ENCODE measurements at regions not wholly inside any gene's neighbourhood (a gene's known extent, or its start where the extent isn't known, plus 50 kb on each side); places are given as distances from the start of the nearest gene placed in this dataset.
"Not testable (repeated sequence)": the region's sequence is repeated elsewhere in the genome, so short reads cannot be mapped to it uniquely, and the experiment has no call there.

- Mint-ChIP-seq H3K27ac (no peak overlapping the region), H3K27me3 (peaks cover 32% of the 10 kb centered on the region), H3K9me3 (ENCODE audit: insufficient read depth) (no peaks in the 10 kb centered on the region), H3K4me3 (no peak overlapping the region), H3K4me1 (no peaks in the 10 kb centered on the region)
- Histone ChIP-seq H4K20me1 (ENCODE audit: control insufficient read depth, insufficient read depth, low read length, poor library complexity, severe bottlenecking) (no peaks in the 10 kb centered on the region), H3K4me3 (ENCODE audit: control extremely low read depth in 1 of 5, extremely low read depth in 1 of 5, insufficient read depth in 1 of 5, low read depth in 2 of 5, low read length in 4 of 5) (no peak overlapping the region), H3K4me2 (replicated peaks; ENCODE audit: low read depth, low read length, poor library complexity, severe bottlenecking) (no peak overlapping the region), H3K9me3 (ENCODE audit: control extremely low read depth in 1 of 3, control insufficient read depth in 2 of 3, insufficient read depth in 1 of 3, low read length in 2 of 3) (no peaks in the 10 kb centered on the region), H3K79me2 (ENCODE audit: control insufficient read depth, insufficient read depth, low read length) (no peaks in the 10 kb centered on the region), H3K9ac (ENCODE audit: low read length) (no peak overlapping the region), H3K27me3 (replicated peaks in 1 of 4; ENCODE audit: control extremely low read depth in 1 of 4, control insufficient read depth in 3 of 4, insufficient read depth in 4 of 4, low read length in 3 of 4) (no peaks in the 10 kb centered on the region), H3K4me1 (ENCODE audit: control insufficient read depth in 2 of 2, insufficient read depth in 2 of 2, low read length in 2 of 2) (no peaks in the 10 kb centered on the region), H3K27ac (ENCODE audit: low read length in 2 of 2) (no peak overlapping the region), H3K36me3 (replicated peaks in 1 of 2; ENCODE audit: control extremely low read depth in 1 of 2, control insufficient read depth in 1 of 2, extremely low read depth in 1 of 2, insufficient read depth in 2 of 2, low read length in 1 of 2) (no peaks in the 10 kb centered on the region), H2AFZ (ENCODE audit: insufficient read depth, low read depth, low read length, poor library complexity, severe bottlenecking) (no peak overlapping the region)
- ChIA-PET POLR2A (no interaction called here), CTCF (no interaction called here)
- TF ChIP-seq CTCF (IDR thresholded peaks at IDR 0.05), result no peak
- no peak for TF ChIP-seq EZH2 (IDR thresholded peaks at IDR 0.05; ENCODE audit: borderline replicate concordance, insufficient read depth, low read depth, low read length, poor library complexity, severe bottlenecking)
- intact Hi-C loops (cut with micrococcal nuclease), result no loop called here
- ATAC-seq (ENCODE audit: low read depth) (no peak), DNase-seq (no peak)
These were observed 157.3 kb upstream of the FANCL start for GRCh38 chr2:58398406-58398805.

- H3K9me3 ChIP-seq (ENCODE audit: control extremely low read depth in 1 of 3, control insufficient read depth in 2 of 3, insufficient read depth in 1 of 3, low read length in 2 of 3), result no peaks in the 10 kb centered on the region
- no peak overlapping the region for H2AFZ ChIP-seq (ENCODE audit: insufficient read depth, low read depth, low read length, poor library complexity, severe bottlenecking)
- TF ChIP-seq CTCF (IDR thresholded peaks at IDR 0.05), result no peak
- H3K27me3 Mint-ChIP-seq, result no peaks in the 10 kb centered on the region
- WGBS (ENCODE audit: insufficient coverage), result 100% methylated on average over 1 of the region's 1 CpG
- CTCF ChIA-PET, result no interaction called here
- no peaks in the 10 kb centered on the region for H4K20me1 ChIP-seq (ENCODE audit: control insufficient read depth, insufficient read depth, low read length, poor library complexity, severe bottlenecking)
- no peaks in the 10 kb centered on the region for H3K79me2 ChIP-seq (ENCODE audit: control insufficient read depth, insufficient read depth, low read length)
- no peak overlapping the region for H3K27ac ChIP-seq (ENCODE audit: low read length in 2 of 2)
- H3K36me3 ChIP-seq (replicated peaks in 1 of 2; ENCODE audit: control extremely low read depth in 1 of 2, control insufficient read depth in 1 of 2, extremely low read depth in 1 of 2, insufficient read depth in 2 of 2, low read length in 1 of 2), result no peaks in the 10 kb centered on the region
- H3K9ac ChIP-seq (ENCODE audit: low read length), result no peak overlapping the region
- no peak overlapping the region for H3K4me3 Mint-ChIP-seq
- H3K27ac Mint-ChIP-seq, result no peak overlapping the region
- ATAC-seq (ENCODE audit: low read depth) (no peak), DNase-seq (no peak)
- no peak overlapping the region for H3K4me3 ChIP-seq (ENCODE audit: control extremely low read depth in 1 of 5, extremely low read depth in 1 of 5, insufficient read depth in 1 of 5, low read depth in 2 of 5, low read length in 4 of 5)
- H3K4me2 ChIP-seq (replicated peaks; ENCODE audit: low read depth, low read length, poor library complexity, severe bottlenecking), result no peak overlapping the region
- no peaks in the 10 kb centered on the region for H3K27me3 ChIP-seq (replicated peaks in 1 of 4; ENCODE audit: control extremely low read depth in 1 of 4, control insufficient read depth in 3 of 4, insufficient read depth in 4 of 4, low read length in 3 of 4)
- no peaks in the 10 kb centered on the region for H3K9me3 Mint-ChIP-seq (ENCODE audit: insufficient read depth)
- no peaks in the 10 kb centered on the region for H3K4me1 ChIP-seq (ENCODE audit: control insufficient read depth in 2 of 2, insufficient read depth in 2 of 2, low read length in 2 of 2)
- no peaks in the 10 kb centered on the region for H3K4me1 Mint-ChIP-seq
- intact Hi-C loops (cut with micrococcal nuclease), result no loop called here
- POLR2A ChIA-PET, result no interaction called here
These were observed 146.6 kb upstream of the FANCL start for GRCh38 chr2:58387701-58388100.

- H3K36me3 ChIP-seq (replicated peaks in 1 of 2; ENCODE audit: control extremely low read depth in 1 of 2, control insufficient read depth in 1 of 2, extremely low read depth in 1 of 2, insufficient read depth in 2 of 2, low read length in 1 of 2); H3K79me2 ChIP-seq (ENCODE audit: control insufficient read depth, insufficient read depth, low read length); ATAC-seq (ENCODE audit: low read depth); H3K27me3 ChIP-seq (replicated peaks in 1 of 4; ENCODE audit: control extremely low read depth in 1 of 4, control insufficient read depth in 3 of 4, insufficient read depth in 4 of 4, low read length in 3 of 4); H3K4me2 ChIP-seq (replicated peaks; ENCODE audit: low read depth, low read length, poor library complexity, severe bottlenecking); H3K4me3 Mint-ChIP-seq; H3K9ac ChIP-seq (ENCODE audit: low read length); intact Hi-C loops (cut with micrococcal nuclease); H3K27ac ChIP-seq (ENCODE audit: low read length in 2 of 2); CTCF ChIA-PET; H3K9me3 Mint-ChIP-seq (ENCODE audit: insufficient read depth); H3K27me3 Mint-ChIP-seq; H4K20me1 ChIP-seq (ENCODE audit: control insufficient read depth, insufficient read depth, low read length, poor library complexity, severe bottlenecking); H3K4me1 Mint-ChIP-seq; H3K9me3 ChIP-seq (ENCODE audit: control extremely low read depth in 1 of 3, control insufficient read depth in 2 of 3, insufficient read depth in 1 of 3, low read length in 2 of 3); H2AFZ ChIP-seq (ENCODE audit: insufficient read depth, low read depth, low read length, poor library complexity, severe bottlenecking); POLR2A ChIA-PET; H3K27ac Mint-ChIP-seq; H3K4me3 ChIP-seq (ENCODE audit: control extremely low read depth in 1 of 5, extremely low read depth in 1 of 5, insufficient read depth in 1 of 5, low read depth in 2 of 5, low read length in 4 of 5); H3K4me1 ChIP-seq (ENCODE audit: control insufficient read depth in 2 of 2, insufficient read depth in 2 of 2, low read length in 2 of 2); DNase-seq: not testable (repeated sequence)
- 90% methylated on average over 2 of the region's 14 CpGs for WGBS (ENCODE audit: insufficient coverage)
These were observed 145.8 kb upstream of the FANCL start for GRCh38 chr2:58386904-58387303.
